ENCODE measurements at regions not wholly inside any gene's neighbourhood (a gene's known extent, or its start where the extent isn't known, plus 50 kb on each side); places are given as distances from the start of the nearest gene placed in this dataset.

DNA sequence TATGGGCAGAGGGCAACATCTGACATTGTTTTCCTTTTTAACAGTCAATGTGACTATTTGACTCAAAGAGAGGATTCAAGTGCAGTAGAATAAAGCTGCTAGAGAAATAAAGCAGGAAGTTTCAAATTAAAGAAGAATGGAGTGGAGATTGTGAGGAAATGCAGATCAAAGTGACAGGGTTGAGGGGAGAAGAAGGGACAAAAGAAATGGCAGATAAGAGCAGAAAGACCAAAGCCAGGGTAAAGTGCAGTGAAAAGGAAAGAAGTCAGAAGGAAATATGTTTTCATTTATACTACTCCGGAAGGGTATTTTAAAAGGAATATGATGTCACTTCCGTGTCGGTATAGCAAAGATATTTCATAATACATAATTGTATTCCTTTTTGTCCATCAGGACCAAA, 297.5 kb upstream of the CRIM1 start:
- Mint-ChIP-seq H3K4me1 (peaks cover 39% of the 10 kb centered on the region), H3K27me3 (ENCODE audit: low read depth, poor library complexity) (peaks cover 6% of the 10 kb centered on the region), H3K27ac (peak overlapping the region; percentile 86), H3K9me3 (peaks cover 2% of the 10 kb centered on the region), H3K36me3 (ENCODE audit: low read depth) (no peaks in the 10 kb centered on the region), H3K4me3 (no peak overlapping the region)
- no peak for DNase-seq
- TF ChIP-seq, protein P1, sequence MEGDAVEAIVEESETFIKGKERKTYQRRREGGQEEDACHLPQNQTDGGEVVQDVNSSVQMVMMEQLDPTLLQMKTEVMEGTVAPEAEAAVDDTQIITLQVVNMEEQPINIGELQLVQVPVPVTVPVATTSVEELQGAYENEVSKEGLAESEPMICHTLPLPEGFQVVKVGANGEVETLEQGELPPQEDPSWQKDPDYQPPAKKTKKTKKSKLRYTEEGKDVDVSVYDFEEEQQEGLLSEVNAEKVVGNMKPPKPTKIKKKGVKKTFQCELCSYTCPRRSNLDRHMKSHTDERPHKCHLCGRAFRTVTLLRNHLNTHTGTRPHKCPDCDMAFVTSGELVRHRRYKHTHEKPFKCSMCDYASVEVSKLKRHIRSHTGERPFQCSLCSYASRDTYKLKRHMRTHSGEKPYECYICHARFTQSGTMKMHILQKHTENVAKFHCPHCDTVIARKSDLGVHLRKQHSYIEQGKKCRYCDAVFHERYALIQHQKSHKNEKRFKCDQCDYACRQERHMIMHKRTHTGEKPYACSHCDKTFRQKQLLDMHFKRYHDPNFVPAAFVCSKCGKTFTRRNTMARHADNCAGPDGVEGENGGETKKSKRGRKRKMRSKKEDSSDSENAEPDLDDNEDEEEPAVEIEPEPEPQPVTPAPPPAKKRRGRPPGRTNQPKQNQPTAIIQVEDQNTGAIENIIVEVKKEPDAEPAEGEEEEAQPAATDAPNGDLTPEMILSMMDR (IDR thresholded peaks at IDR 0.05), result no peak

DNA sequence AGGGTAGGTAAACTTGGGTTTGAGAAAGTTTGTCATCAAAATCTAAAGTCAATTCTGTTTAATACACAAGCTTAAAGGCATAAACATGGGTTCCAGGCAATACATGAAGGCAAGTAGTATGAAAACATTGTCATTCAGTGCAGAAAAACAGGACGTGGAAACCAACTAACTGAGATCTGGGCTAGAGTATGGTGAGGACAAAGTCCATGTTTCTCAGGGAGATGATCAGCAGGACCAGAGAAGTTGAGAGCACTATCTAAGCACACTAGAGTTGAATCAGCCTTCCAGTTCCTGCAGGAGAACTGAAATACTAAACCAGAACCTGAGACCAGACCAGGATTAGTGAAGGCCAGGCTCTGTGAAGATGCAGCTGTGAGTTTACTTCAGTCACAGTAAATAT, 302.8 kb upstream of the CRIM1 start:
- H3K27me3 Mint-ChIP-seq (ENCODE audit: low read depth, poor library complexity), result no peaks in the 10 kb centered on the region
- H3K27ac Mint-ChIP-seq, result no peak overlapping the region
- peaks cover 17% of the 10 kb centered on the region for H3K4me1 Mint-ChIP-seq

DNA sequence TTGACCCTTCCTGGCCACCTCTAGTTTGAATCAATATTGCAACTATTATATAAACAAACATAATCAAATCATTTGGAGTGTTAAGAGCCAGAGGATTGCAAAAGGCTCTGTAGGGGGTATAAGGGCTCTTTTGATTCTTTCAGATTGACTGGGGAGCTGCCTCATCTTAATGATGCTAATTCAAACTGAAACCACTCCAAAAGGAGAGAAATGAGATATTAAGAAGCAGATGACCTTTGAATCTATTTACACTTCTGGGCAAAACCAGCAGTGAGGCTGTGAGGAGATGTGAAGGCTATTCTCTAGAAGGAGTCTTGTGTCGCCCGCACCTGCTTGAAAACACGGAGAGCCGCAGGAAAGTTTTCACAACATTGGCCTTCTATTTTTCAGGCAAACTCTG, 311.2 kb upstream of the CRIM1 start:
- H3K4me1 Mint-ChIP-seq, result peaks cover 5% of the 10 kb centered on the region
- no peaks in the 10 kb centered on the region for H3K27me3 Mint-ChIP-seq (ENCODE audit: low read depth, poor library complexity)
- H3K36me3 Mint-ChIP-seq (ENCODE audit: low read depth), result no peaks in the 10 kb centered on the region
- DNase-seq, result no peak
- peaks cover 8% of the 10 kb centered on the region for H3K9me3 Mint-ChIP-seq
- no peak overlapping the region for H3K4me3 Mint-ChIP-seq
- H3K27ac Mint-ChIP-seq, result no peak overlapping the region
- TF ChIP-seq, protein P1 (IDR thresholded peaks at IDR 0.05), result no peak

More for the DNA sequence above, 302.8 kb upstream of the CRIM1 start:
- TF ChIP-seq, protein P1 (IDR thresholded peaks at IDR 0.05), result no peak
- no peak for DNase-seq
- H3K4me3 Mint-ChIP-seq, result no peak overlapping the region
- peaks cover 35% of the 10 kb centered on the region for H3K9me3 Mint-ChIP-seq
- no peaks in the 10 kb centered on the region for H3K36me3 Mint-ChIP-seq (ENCODE audit: low read depth)

DNA sequence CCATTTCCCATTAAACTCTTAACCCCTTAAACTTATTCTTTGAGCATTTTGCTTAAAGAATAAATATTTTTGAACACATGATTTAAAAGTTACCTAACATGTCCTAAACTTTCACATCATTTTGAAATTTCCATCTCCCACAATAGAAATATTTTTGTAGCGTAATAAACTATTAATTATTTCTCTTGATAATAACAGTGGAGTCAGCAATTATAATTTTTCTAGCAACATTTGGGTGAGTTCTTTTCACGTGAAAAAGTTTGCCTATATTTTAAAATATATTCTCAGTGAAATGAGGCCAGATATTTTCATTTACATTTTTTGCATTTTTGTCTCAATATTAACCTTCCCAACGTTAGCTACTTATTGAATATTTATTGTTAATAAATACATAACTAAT, 320.4 kb upstream of the CRIM1 start:
- H3K9me3 Mint-ChIP-seq, result no peaks in the 10 kb centered on the region
- TF ChIP-seq, protein P1 (IDR thresholded peaks at IDR 0.05), result no peak
- DNase-seq, result no peak
- H3K36me3 Mint-ChIP-seq (ENCODE audit: low read depth), result no peaks in the 10 kb centered on the region
- no peaks in the 10 kb centered on the region for H3K27me3 Mint-ChIP-seq (ENCODE audit: low read depth, poor library complexity)
- no peak overlapping the region for H3K4me3 Mint-ChIP-seq
- H3K27ac Mint-ChIP-seq, result no peak overlapping the region
- H3K4me1 Mint-ChIP-seq, result no peaks in the 10 kb centered on the region

DNA sequence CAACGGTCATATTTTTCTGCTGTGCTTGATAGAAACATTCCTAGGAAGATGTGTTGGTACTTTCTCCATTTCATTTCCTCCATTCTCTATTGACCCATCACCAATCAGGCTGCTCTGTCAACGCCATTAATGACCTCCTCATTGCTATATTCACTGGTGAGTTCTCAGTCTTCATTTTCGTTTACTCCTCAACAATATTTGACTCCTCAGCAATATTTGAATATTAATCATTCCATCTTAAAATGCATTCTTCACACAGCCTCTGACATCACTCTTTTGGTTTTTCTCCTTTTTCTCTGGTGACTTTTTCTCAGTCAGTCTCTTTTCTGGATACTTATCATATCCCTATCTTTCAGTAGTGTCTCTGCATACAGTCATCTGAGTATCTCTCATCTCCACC, 323.5 kb upstream of the CRIM1 start:
- Mint-ChIP-seq H3K4me1 (no peaks in the 10 kb centered on the region), H3K9me3 (no peaks in the 10 kb centered on the region), H3K36me3 (ENCODE audit: low read depth) (no peaks in the 10 kb centered on the region), H3K27ac (no peak overlapping the region), H3K4me3 (no peak overlapping the region), H3K27me3 (ENCODE audit: low read depth, poor library complexity) (no peaks in the 10 kb centered on the region)
- DNase-seq, result no peak
- TF ChIP-seq, protein P1 (IDR thresholded peaks at IDR 0.05), result no peak

DNA sequence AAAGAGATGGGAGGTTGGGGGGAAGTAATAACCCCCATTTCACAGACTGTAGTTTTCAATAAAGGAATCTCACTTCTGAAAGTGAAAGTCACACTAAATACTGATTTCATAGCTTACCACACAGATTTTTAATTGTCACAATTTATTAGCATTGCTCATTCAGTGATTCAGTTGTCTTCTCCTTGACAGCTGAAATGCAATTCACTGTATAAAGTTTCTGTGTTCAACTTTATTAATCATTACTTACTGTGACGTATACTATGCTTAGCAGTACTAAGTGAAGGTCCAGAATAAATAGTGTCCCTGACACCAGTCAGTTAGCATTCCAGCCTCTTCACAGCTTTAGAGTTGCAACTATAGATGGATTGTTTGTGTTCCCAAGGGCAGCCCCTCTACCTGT, 324.1 kb upstream of the CRIM1 start:
- Mint-ChIP-seq H3K36me3 (ENCODE audit: low read depth) (no peaks in the 10 kb centered on the region), H3K27ac (no peak overlapping the region), H3K27me3 (ENCODE audit: low read depth, poor library complexity) (no peaks in the 10 kb centered on the region), H3K9me3 (no peaks in the 10 kb centered on the region), H3K4me3 (no peak overlapping the region), H3K4me1 (no peaks in the 10 kb centered on the region)
- no peak for DNase-seq
- TF ChIP-seq, protein P1 (IDR thresholded peaks at IDR 0.05), result no peak

Data from nephron progenitor cell (in vitro differentiated cells).